ENCODE measurements at regions not wholly inside any gene's neighbourhood (a gene's known extent, or its start where the extent isn't known, plus 50 kb on each side); places are given as distances from the start of the nearest gene placed in this dataset.
"Not testable (repeated sequence)": the region's sequence is repeated elsewhere in the genome, so short reads cannot be mapped to it uniquely, and the experiment has no call there.

GRCh38 chr16:5314377-5314776 is 216.8 kb upstream of the EEF2KMT start:
- TF ChIP-seq, protein P1, sequence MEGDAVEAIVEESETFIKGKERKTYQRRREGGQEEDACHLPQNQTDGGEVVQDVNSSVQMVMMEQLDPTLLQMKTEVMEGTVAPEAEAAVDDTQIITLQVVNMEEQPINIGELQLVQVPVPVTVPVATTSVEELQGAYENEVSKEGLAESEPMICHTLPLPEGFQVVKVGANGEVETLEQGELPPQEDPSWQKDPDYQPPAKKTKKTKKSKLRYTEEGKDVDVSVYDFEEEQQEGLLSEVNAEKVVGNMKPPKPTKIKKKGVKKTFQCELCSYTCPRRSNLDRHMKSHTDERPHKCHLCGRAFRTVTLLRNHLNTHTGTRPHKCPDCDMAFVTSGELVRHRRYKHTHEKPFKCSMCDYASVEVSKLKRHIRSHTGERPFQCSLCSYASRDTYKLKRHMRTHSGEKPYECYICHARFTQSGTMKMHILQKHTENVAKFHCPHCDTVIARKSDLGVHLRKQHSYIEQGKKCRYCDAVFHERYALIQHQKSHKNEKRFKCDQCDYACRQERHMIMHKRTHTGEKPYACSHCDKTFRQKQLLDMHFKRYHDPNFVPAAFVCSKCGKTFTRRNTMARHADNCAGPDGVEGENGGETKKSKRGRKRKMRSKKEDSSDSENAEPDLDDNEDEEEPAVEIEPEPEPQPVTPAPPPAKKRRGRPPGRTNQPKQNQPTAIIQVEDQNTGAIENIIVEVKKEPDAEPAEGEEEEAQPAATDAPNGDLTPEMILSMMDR (IDR thresholded peaks at IDR 0.05; ENCODE audit: extremely low read depth, missing control alignments), result no peak
- DNase-seq (ENCODE audit: low spot score), result no peak

- DNase-seq (ENCODE audit: low spot score), result no peak
- TF ChIP-seq, protein P1 (IDR thresholded peaks at IDR 0.05; ENCODE audit: extremely low read depth, missing control alignments), result no peak
Measured at GRCh38 chr16:5309946-5310611, 212.5 kb upstream of the EEF2KMT start.

DNA sequence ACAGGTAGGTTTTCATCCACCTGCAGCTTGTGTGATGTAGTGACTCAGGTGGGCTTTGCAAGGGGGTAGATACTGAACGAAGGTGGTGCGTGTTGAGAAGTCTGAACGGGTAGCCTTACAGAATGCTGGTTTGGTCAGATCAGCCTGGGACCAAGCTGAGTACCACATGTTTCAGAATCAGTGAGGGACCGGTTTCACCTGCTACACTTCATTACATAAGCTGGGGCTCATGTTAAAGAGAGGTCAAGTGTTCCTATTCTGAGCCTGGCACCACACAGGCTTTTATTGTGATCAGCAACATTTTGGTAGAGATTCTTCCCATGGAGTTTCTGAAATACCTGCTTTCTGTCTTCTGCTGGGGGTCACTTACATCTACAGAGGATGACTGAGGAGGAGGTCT is 207.4 kb upstream of the EEF2KMT start:
- no peak for DNase-seq (ENCODE audit: low spot score)
- TF ChIP-seq, protein P1 (IDR thresholded peaks at IDR 0.05; ENCODE audit: extremely low read depth, missing control alignments), result no peak

- no peak for DNase-seq (ENCODE audit: low spot score)
- TF ChIP-seq, protein P1 (IDR thresholded peaks at IDR 0.05; ENCODE audit: extremely low read depth, missing control alignments), result no peak
Measured at GRCh38 chr16:5302372-5303114, 204.9 kb upstream of the EEF2KMT start.

- TF ChIP-seq, protein P1 (IDR thresholded peaks at IDR 0.05; ENCODE audit: extremely low read depth, missing control alignments), result no peak
Measured at GRCh38 chr16:5298202-5298601, 200.6 kb upstream of the EEF2KMT start.

DNA sequence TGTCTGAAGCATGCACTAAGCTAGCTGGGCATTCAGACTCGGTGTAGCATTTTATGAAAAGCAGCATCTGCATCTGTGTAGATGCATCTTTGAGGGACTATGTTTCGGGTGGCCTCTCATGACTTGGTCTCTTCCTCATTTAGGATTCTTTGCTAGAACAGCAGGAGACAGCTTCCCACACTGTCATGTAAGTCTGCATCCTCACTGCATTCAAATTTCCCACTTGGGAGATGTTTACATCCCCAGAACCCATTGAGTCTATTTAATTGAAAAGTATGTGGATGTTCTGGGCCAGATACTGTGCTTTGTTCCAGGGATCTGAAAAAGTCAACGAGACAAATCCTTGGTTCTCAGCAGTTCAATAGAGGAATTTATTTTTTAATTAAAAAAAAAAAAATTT is 198.6 kb upstream of the EEF2KMT start:
- DNase-seq (ENCODE audit: low spot score), result no peak
- TF ChIP-seq, protein P1 (IDR thresholded peaks at IDR 0.05; ENCODE audit: extremely low read depth, missing control alignments), result no peak

More at GRCh38 chr16:5298202-5298601, 200.6 kb upstream of the EEF2KMT start:
- DNase-seq (ENCODE audit: low spot score), result no peak

GRCh38 chr16:5295304-5295703 is 197.7 kb upstream of the EEF2KMT start:
- DNase-seq (ENCODE audit: low spot score), result not testable (repeated sequence)

GRCh38 chr16:5282152-5282551 is 184.6 kb upstream of the EEF2KMT start:
- not testable (repeated sequence) for DNase-seq (ENCODE audit: low spot score)

Measured in GM20000 (cell line).